Stimulated activated CD4-positive, alpha-beta T cell treated with anti-CD3 and anti-CD28 coated beads, Interleukin-2, amount 100 ng/mL, for 24 hours (primary cell): ENCODE measurements at regions not wholly inside any gene's neighbourhood (a gene's known extent, or its start where the extent isn't known, plus 50 kb on each side); places are given as distances from the start of the nearest gene placed in this dataset.

ENCODE experiments used
- DNase-seq, 2 donors: peaks; one replicate each; pipeline ENCODE4 v3.0.0-alpha.2; 2020

DNA sequence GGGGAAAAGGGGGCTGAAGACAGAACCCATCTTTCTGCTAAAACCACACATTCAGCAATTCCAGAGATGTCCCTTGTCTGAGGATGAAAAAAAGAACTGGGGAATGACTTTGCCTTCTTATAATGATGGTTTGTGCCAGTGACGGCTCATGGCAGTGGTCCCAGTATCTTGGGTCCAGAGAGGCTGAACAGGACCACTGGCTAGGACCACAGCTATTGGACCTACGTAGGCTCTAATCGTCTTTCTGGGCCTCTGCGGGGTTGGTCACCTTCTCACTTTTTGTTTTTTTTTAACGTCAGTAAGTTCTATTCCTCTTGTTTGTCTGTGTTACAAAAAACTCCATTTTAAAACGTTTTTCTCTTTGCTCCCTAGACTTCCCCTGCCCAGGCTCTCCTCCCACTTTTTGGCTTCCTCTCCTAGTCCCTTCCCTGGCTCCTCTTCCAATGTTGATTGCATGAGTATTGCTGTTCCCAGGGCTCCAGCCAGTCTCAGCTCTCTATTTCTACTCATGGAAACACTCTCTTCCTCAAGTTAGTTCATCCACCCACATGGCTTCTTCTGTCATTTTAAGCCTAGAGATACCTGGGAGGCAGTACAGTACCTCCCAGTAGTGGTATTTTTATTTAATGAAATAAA is 52.6 kb upstream of the STX18 start:
- DNase-seq, result no peak

GRCh38 chr4:4593596-4594284 is 51.9 kb upstream of the STX18 start:
- DNase-seq, result no peak

GRCh38 chr4:4592414-4592813 is 50.6 kb upstream of the STX18 start:
- no peak for DNase-seq
